GM21390 (cell line): ENCODE measurements at regions not wholly inside any gene's neighbourhood (a gene's known extent, or its start where the extent isn't known, plus 50 kb on each side); places are given as distances from the start of the nearest gene placed in this dataset.

Experiments
- ATAC-seq: cut with Tn5 transposase; IDR thresholded peaks from one replicate; pipeline ENCODE4 v1.9.1; 2021; ENCODE audit not compliant: unreplicated experiment

DNA sequence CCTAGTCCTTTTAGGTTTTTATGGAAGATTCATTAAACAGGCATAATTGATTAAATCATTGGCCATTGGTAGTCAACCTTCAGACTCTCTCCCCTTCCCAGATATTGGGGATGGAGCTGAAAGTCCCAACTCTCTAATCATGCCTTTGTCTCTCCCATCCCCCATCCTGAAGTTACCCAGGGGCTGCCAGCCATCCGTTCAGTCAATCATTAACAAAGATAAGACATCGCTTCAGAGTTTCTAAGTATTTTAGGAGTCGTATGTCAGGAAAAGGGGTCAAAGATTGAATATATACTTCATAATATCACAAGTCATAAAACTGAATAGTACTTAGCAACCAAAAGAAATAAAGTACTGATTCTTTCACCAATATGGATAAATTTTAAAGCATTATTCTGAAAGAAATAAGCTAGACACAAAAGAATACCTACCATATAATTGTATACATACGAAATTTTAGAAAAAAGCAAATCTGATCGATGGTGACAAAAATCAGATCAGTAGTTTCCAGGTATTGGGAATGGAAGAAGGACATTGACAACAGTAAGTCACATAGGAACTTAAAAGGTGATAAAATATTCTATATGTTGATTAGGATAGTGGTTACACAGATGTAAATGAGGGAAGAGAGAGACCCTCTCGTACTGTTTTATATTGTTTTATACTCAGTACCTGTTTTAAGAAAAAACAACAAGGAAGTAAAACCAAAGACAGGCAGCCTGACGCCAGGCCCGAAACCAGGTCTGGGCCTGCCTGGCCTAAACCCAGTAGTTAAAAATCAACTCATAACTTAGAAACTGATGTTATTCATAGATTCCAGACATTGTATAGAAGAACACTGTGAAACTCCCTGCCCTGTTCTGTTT is 414.4 kb downstream of the DAD1 start:
- ATAC-seq = no peak

DNA sequence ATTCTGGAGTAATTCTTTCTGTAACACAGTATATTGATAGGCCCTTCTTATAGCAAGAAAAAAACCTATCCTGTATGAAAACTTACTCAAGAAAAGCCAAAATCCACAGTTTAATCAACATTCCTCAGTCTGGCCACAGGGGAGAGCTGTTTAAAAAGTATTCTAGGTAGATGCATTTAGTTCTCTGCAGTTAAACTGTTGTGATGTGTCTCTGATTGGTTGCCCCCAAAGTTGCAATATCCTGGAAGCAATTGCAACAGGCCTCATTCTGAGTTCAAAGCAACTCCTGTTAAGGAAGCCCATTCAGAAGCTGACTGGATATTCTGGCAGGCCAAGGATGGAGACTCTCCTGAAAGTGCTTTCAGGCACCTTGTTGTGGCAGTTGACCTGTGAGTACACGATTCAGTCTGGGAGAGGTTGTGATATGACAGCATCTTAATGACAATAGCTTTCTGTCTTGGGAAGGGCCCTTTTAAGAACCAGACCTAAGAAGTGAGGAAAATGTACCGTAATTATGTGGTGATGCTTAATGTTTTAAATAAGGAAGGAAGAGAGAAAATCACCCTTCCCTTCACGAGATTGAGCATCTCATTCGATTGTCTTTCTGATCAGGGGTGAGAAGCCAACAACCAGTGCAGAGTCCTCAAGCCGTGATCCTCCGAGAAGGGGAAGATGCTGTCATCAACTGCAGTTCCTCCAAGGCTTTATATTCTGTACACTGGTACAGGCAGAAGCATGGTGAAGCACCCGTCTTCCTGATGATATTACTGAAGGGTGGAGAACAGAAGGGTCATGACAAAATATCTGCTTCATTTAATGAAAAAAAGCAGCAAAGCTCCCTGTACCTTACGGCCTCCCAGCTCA is 420.7 kb downstream of the DAD1 start:
- ATAC-seq = no peak

DNA sequence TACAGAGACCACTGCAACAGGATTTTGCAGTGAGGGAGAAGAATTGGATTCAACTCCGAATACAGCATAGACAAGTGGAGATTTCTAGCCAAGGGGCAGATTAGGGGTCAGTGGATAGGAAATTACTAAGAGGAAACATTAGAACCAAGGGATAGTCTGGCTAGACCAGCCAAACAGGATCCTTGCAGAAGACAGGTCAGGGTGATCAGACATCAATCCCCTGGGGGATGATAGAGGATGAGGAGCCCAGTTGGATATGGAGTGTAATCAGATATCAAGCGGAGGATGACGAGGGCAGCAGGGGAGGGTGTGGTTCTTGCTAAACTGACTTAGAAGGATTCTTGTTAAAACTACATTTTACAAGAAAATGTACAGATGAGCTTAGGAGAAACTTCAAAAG is 424.4 kb downstream of the DAD1 start:
- no peak for ATAC-seq

GRCh38 chr14:22163051-22163450 is 426.0 kb downstream of the DAD1 start:
- no peak for ATAC-seq

DNA sequence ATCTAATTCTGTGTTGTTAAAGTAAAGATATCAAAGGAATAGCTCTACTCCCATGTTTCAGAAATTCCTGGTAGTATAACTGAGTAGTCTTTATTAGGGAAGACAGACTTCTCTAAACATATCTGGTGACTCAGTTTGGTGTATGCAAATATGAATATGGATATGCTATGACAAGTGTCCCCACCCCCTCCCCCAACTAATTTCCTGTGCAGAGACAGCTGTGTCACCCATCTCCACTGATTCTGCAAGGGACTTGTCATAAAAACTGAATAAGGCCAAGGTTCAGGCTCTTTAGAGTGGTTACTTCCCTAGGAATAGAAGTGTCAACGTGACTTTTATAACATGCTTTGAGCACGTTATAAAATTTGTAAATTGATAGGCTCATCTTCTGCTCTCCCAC is 429.1 kb downstream of the DAD1 start:
- ATAC-seq = no peak

- ATAC-seq = no peak
Measured at GRCh38 chr14:22159099-22159498, 429.9 kb downstream of the DAD1 start.

DNA sequence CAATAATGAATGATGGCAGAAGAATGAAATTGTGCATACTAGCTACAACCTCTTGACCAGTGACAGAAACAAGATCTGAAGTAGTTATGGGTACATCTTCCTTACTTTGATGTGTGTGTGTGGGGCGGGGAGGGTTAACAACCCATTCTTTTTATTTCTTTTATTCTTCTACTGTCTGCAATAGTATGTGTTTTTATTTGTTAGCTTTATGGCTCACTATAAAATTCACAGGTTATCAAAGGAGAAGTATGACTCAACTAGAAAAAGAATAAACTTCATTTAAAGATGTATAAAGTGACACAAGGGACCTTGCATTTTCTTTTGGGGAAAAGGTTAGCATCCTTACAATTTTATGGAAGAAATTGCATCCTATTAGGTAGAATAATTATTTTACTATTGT is 430.5 kb downstream of the DAD1 start:
- no peak for ATAC-seq

GRCh38 chr14:22155571-22155970 is 433.5 kb downstream of the DAD1 start:
- no peak for ATAC-seq

- ATAC-seq = no peak
Measured at GRCh38 chr14:22152903-22153302, 436.1 kb downstream of the DAD1 start.

GRCh38 chr14:22152161-22152870 is 436.7 kb downstream of the DAD1 start:
- ATAC-seq = no peak

DNA sequence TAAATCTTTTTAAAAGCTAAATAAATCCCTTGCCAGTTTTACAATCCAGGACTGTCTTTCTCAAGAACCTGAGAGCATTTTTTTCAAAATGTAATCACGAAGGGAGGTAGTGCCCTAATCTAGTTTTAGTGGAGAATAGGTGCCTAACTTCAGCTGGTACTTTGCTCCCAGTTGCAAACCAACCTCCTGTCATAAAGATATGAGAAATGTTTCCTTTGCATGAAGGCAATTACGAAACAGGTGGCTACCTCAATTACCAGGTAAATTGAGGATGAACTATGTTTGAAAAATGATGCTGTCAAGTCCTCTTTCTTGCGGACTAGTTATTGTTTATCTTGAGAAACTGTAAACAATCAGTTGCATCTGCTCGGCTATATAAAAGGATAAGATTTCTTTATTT is 437.9 kb downstream of the DAD1 start:
- ATAC-seq = no peak

- ATAC-seq = no peak
Measured at GRCh38 chr14:22149058-22149457, 440.0 kb downstream of the DAD1 start.

- no peak for ATAC-seq
Measured at GRCh38 chr14:22147716-22148115, 441.3 kb downstream of the DAD1 start.

DNA sequence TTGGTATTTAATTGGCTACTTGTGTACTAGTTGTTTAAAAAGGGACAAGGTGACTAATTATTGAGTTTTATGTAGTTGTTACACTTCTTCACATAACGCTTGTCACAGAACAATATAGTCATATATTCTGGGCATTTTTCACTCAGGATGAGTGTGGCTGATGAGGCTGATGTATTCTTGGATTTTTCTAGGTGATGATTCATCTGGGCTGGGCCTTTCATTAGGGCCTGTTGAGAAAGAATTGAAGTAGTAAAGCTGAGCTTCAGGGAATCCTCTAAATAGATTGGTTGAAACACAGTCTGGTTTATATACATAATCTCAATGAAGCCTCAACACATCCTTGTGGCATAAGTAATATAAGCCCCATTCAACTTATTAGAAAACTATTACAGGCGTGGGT is 445.7 kb downstream of the DAD1 start:
- ATAC-seq = no peak

- no peak for ATAC-seq
Measured at GRCh38 chr14:22140633-22141032, 448.4 kb downstream of the DAD1 start.

- ATAC-seq = no peak
Measured at GRCh38 chr14:22131749-22132476, 457.1 kb downstream of the DAD1 start.

DNA sequence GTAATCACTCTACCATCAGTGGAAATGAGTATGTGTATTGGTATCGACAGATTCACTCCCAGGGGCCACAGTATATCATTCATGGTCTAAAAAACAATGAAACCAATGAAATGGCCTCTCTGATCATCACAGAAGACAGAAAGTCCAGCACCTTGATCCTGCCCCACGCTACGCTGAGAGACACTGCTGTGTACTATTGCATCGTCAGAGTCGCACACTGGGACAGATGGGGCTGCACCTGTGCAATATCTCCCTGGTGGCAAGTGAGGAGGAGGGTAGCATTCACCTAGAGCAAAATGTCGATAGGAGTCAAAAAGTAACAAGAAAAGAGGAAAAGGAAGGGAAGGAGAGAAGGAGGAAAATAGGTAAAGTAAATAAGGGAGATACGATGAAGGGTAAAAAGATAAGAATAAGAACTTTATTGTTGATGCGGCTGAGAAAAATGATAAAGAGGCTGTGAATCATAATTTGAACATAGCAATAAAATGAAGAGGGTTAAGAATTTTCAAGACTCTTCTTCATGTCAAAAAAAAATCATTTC is 450.5 kb upstream of the OR4E1 start:
- no peak for ATAC-seq

- no peak for ATAC-seq
Measured at GRCh38 chr14:22122829-22123560, 449.4 kb upstream of the OR4E1 start.

DNA sequence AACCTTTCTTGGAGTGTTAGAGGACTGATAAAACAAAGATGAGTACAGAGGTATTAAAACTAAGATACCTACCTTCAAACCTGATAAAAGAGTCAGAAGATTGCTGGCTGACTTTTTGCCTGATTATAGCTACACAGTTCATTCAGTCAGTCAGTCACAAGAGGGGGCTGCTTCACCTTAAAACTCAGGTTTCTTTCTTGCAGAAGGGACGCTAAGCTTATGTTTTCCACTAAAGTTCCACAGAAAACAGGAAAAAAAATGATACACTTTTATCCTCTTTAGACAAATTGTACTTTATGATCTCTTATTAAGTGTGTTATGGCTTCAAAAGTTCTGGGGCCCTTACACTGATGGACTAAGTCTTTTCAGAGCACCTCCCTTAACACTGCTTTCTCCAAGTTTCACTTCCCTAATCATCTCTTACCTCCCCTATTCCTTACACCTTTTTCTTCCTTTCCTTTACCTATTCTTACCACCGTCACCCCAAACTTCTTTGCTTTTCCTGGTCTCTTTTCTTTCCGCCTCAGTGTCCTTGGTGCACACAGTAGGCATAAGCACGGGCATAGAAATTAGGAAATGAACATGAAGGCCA is 448.7 kb upstream of the OR4E1 start:
- ATAC-seq = no peak
